GM06990 (cell line): ENCODE measurements at regions not wholly inside any gene's neighbourhood (a gene's known extent, or its start where the extent isn't known, plus 50 kb on each side); places are given as distances from the start of the nearest gene placed in this dataset.

Experiments
- DNase-seq: peaks from one replicate; pipeline ENCODE4 v3.0.0-alpha.2; 2011; ENCODE audit not compliant: insufficient read length; ENCODE audit errors: extremely low read depth
- H3K27me3 ChIP-seq: replicated peaks from 2 replicates; pipeline ENCODE4 v1.6.0; 2011; ENCODE audit warnings: low read length; ENCODE audit not compliant: control insufficient read depth, insufficient read depth
- H3K36me3 ChIP-seq: 2 replicates; pipeline ENCODE4 v1.5.1; 2011; ENCODE audit warnings: low read length; ENCODE audit not compliant: control insufficient read depth, insufficient read depth
- H3K4me3 ChIP-seq: replicated peaks from 2 replicates; pipeline ENCODE4 v1.5.1; 2011; ENCODE audit warnings: low read depth, mild to moderate bottlenecking, control low read depth, low read length
- TF ChIP-seq, protein P1 (sequence below): IDR thresholded peaks from 2 replicates; pipeline ENCODE4 v1.5.1; 2011; ENCODE audit warnings: low read length, control low read depth, mild to moderate bottlenecking, inconsistent platforms; ENCODE audit not compliant: insufficient read depth, poor library complexity, severe bottlenecking

- Histone ChIP-seq H3K27me3 (no peaks in the 10 kb centered on the region), H3K4me3 (no peak overlapping the region), H3K36me3 (no peaks in the 10 kb centered on the region)
- TF ChIP-seq, protein P1, sequence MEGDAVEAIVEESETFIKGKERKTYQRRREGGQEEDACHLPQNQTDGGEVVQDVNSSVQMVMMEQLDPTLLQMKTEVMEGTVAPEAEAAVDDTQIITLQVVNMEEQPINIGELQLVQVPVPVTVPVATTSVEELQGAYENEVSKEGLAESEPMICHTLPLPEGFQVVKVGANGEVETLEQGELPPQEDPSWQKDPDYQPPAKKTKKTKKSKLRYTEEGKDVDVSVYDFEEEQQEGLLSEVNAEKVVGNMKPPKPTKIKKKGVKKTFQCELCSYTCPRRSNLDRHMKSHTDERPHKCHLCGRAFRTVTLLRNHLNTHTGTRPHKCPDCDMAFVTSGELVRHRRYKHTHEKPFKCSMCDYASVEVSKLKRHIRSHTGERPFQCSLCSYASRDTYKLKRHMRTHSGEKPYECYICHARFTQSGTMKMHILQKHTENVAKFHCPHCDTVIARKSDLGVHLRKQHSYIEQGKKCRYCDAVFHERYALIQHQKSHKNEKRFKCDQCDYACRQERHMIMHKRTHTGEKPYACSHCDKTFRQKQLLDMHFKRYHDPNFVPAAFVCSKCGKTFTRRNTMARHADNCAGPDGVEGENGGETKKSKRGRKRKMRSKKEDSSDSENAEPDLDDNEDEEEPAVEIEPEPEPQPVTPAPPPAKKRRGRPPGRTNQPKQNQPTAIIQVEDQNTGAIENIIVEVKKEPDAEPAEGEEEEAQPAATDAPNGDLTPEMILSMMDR: no peak
- DNase-seq: no peak
Observed at GRCh38 chr7:41059796-41060195, 643.1 kb downstream of the INHBA start.

DNA sequence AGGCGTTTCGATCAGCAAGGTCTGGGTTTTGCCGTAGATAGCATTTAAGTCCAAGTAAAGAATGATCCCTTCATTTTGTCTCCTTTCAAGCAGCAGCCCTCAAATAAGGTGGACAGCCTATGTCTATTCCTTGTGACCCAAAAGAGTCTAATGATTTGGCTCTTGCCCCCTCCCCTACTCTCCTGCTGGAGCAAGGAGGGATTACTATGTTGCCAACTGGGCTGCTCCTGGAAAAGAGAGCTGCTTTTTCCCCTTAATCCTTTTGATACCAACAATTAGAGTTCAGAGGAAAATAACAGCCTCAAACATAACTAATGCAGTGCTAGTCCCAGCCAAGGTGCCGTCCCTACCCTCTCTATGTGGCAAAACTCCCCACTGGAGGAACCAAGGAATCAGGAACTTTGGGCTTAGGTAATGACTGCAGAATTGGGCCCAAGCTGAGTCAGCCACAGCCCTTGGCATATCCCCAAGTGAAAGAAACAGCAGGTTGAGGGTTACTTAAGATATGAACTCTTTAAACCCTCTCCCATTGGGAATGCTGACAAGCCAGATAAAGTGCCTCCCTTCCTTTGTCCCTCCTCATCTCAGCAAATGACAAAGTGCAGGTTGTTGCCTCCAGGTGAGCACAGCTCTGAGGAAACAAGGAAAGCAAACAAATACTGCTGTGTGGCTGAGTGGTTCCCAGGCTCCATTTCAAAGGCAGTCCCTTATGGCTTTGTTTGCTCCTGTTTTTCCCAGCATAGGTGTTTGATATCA, 643.7 kb downstream of the INHBA start:
- DNase-seq: no peak
- TF ChIP-seq, protein P1: no peak
- Histone ChIP-seq H3K36me3 (no peaks in the 10 kb centered on the region), H3K4me3 (no peak overlapping the region), H3K27me3 (no peaks in the 10 kb centered on the region)

- Histone ChIP-seq H3K36me3 (no peaks in the 10 kb centered on the region), H3K27me3 (no peaks in the 10 kb centered on the region; the same call in 1 of the 2 replicates), H3K4me3 (no peak overlapping the region)
- TF ChIP-seq, protein P1: no peak
- no peak for DNase-seq
Observed at GRCh38 chr7:41054960-41055661, 647.8 kb downstream of the INHBA start.

DNA sequence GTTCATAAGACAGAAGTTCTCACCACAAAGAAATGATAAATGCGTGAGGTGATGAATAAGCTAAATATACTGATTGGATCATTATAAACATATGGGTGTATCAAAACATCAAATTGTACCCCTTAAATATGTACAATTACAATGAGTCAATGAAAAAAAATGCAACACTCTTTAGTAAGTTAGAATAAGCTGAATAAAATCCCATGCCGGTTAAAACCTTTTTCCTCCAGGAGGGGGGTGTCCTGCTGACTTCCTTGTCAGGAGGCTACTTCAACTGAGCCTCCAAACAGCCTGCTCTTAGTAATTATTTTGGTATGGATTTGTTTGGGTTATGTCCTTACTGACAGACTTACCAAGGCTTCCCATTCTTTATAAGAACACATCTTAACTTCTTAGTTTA, 649.1 kb downstream of the INHBA start:
- Histone ChIP-seq H3K4me3 (no peak overlapping the region), H3K27me3 (no peaks in the 10 kb centered on the region; the same call in 1 of the 2 replicates), H3K36me3 (no peaks in the 10 kb centered on the region)
- no peak for DNase-seq
- TF ChIP-seq, protein P1: no peak

- H3K36me3 ChIP-seq: no peaks in the 10 kb centered on the region
- DNase-seq: no peak
- TF ChIP-seq, protein P1: no peak
- H3K27me3 ChIP-seq: no peaks in the 10 kb centered on the region; the same call in 1 of the 2 replicates
- H3K4me3 ChIP-seq: no peak overlapping the region
Observed at GRCh38 chr7:41052736-41053135, 650.2 kb downstream of the INHBA start.
